ENCODE measurements at regions not wholly inside any gene's neighbourhood (a gene's known extent, or its start where the extent isn't known, plus 50 kb on each side); places are given as distances from the start of the nearest gene placed in this dataset.

- TF ChIP-seq CTCF (conservative IDR thresholded peaks at IDR 0.05; ENCODE audit: low read length) (no peak), EZH2phosphoT487 (IDR thresholded peaks at IDR 0.05; ENCODE audit: borderline replicate concordance) (no peak)
Measured at GRCh38 chr1:47569681-47570470, 132.0 kb downstream of the FOXD2 start.

All from Loucy (cell line).